HG02798 (cell line): ENCODE measurements at regions not wholly inside any gene's neighbourhood (a gene's known extent, or its start where the extent isn't known, plus 50 kb on each side); places are given as distances from the start of the nearest gene placed in this dataset.
A peak's percentile ranks its signal among the peaks of the same experiment; 100 is the strongest.

Experiments
- ATAC-seq: cut with Tn5 transposase; IDR thresholded peaks from one replicate; pipeline ENCODE4 v1.9.1; 2021; ENCODE audit warnings: mild to moderate bottlenecking; ENCODE audit not compliant: unreplicated experiment, poor library complexity

GRCh38 chr5:68729678-68730077 is 364.1 kb upstream of the SLC30A5 start:
- ATAC-seq, result no peak

GRCh38 chr5:68730220-68730978 is 363.4 kb upstream of the SLC30A5 start:
- ATAC-seq, result no peak

GRCh38 chr5:68730979-68731654 is 362.7 kb upstream of the SLC30A5 start:
- no peak for ATAC-seq

- no peak for ATAC-seq
Observed at GRCh38 chr5:68732251-68732650, 361.6 kb upstream of the SLC30A5 start.

- ATAC-seq, result no peak
Observed at GRCh38 chr5:68734781-68735180, 359.0 kb upstream of the SLC30A5 start.

DNA sequence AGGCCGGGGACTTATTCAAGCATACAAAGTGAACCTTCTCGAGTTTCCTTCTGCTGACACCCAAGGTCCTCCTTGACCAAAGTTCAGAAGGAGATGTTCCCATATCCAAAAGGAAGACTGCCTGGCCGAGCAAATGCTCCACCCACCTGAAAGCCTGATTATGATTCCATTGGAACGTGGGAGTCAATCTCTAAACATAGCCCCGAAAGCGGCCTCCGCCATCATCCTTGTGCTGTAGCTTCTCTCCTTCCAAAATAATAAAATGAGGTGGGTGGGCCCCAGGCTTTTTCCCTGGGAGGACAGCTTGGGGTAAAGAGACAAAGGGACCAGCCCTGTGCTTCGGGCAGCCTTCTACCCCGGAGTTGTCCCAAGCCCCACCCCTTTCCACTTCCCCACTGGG is 355.6 kb upstream of the SLC30A5 start:
- no peak for ATAC-seq

- no peak for ATAC-seq
Observed at GRCh38 chr5:68738841-68739240, 355.0 kb upstream of the SLC30A5 start.

- peak; percentile 84 for ATAC-seq
Observed at GRCh38 chr5:68739752-68740151, 354.1 kb upstream of the SLC30A5 start.

GRCh38 chr5:68740226-68740910 is 353.4 kb upstream of the SLC30A5 start:
- ATAC-seq, result peak; percentile 70

GRCh38 chr5:68744206-68744605 is 349.6 kb upstream of the SLC30A5 start:
- no peak for ATAC-seq

DNA sequence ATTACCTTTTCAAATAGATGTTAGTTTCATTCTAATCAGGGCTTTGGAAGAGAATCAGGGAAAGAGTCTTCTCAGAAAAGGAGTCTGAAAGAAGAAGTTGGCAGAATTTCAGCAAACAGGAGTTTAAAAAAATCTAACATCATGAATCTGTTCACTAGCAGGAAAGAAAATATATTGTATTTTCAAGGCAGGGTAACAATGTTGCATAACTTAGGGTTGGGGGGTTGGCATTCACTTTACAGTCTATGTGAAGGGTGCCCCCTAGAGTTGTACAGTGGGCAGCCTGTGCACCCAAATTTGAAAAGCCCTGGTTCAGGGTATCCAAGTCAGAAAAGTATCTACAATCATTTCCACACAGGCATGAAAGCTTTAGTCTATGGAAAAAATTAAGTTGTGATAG is 348.4 kb upstream of the SLC30A5 start:
- no peak for ATAC-seq

DNA sequence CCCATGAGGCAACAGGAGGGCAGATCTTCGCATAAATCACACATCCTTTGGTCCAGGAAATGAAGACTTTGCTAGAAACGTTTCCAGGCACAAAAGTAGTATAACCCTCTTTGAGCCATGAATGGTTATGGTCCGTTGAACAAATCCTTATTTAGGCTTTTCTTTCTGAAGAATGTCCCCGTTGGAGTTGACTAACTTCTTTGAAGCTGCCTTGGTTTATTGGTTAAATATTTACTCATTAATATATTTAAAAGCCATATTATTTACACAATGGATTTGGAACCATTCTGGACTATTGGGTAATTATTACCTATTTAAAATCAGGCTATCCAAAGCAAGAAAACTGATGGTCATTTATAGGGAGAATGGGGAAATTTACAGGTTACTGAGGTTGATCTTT is 347.6 kb upstream of the SLC30A5 start:
- ATAC-seq, result no peak

DNA sequence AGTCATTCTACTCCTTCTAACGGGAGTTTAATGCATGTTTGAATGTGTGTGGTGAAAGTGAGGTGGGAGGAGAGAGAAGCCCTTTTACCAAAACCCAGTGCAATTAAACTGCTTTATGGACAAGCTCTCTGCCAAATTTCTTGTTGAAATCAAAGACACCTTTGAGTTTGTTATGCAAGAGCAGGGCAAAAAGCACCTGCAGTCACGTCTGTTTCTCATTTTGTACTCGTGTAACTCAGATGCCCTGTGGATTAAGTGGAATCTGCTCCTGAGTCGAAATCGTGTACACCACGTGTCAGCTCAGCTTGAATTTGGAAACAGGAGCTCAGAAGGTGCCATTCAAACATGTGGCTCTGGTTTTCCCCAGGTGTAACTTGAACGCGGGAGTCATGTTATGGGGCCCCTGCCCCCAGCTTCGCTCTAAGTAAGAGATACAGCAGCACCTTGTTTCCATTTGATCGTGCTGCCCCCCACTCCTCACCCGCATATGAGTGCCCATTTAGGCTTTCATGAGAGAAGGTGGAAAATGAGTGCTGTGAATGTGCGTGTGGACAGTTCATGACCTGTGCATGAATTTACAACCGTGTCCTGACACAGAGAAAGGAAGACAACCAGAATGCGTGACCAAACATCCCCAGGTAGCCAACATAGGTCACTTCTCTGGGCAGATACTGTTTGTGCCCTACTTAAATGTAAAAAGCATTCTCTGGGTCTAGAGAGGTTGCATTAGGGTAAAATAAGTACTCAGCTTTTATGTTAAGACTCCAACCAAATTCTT is 347.0 kb upstream of the SLC30A5 start:
- ATAC-seq, result no peak

DNA sequence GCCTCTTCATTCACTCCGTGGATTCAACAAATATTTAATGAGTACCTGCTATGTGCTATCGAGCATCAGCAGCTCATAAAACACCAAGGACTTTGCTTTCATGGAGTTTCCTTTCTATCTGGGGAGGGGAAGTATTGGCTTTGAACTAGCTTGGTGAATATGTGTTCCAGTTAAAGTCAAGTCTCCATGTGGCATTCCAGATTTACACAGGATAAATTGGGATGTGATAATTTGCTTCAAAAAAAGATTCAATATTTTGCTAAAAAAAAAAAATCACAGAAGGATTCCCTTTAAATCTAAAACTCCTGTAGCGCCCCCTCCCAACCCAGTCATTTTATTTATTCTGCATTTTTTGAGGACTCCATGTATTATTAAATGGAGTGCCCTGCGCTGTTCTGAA is 346.3 kb upstream of the SLC30A5 start:
- ATAC-seq, result no peak

DNA sequence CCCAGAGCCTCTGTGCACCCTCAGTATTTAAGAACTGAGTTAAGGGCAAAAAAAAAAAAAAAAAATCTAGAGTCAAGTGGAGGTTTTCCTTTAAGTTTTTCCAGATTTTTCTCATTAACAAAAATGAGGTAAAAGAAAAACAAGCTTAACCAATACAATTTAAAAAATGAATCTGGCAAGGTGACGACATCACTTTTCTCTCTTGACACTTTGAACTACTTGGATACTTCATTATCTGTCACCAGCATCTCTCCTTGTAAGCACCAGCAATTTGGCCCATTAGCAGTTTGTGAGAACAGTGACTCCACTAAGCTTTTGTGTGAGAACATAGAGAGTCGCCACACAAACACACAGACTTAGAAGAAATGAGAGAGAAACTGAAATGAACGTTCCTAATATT is 345.7 kb upstream of the SLC30A5 start:
- no peak for ATAC-seq

DNA sequence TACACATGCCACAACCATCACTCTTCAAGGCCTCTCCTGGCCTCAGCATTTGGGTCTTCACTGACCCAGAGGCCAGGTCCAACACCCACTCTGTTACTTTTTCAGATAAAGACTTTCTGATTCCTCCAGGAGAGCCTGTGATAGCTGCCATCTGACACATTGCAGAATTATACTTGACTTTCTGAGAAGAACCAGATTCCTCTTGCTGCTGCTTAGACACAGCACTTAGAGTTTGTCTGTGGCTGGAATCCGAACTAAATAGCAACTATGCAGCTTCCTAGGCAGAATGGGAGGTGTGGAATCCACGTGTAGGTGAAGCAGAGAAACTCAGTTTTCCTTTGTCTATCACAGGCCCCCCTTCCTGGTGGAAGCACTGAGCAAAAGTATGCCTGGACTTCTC is 344.7 kb upstream of the SLC30A5 start:
- ATAC-seq, result no peak

DNA sequence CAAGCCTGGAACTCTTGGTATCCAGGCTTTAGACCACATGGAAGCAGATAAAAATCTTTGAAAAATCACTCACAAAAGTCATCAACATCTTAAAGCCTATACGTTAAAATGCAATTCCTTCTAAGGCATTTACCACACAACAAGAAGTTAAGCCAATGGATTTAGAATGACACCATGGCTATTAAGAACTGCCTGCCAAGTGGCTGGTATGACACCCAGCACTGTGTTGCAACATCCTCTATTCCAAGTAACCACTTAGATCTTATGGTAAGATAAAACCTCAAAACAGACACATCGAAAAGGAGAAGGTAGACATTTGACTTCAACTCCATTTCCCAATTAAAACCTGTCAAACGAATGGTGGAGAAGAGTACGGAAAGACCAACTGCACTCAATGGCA is 344.2 kb upstream of the SLC30A5 start:
- ATAC-seq, result no peak

DNA sequence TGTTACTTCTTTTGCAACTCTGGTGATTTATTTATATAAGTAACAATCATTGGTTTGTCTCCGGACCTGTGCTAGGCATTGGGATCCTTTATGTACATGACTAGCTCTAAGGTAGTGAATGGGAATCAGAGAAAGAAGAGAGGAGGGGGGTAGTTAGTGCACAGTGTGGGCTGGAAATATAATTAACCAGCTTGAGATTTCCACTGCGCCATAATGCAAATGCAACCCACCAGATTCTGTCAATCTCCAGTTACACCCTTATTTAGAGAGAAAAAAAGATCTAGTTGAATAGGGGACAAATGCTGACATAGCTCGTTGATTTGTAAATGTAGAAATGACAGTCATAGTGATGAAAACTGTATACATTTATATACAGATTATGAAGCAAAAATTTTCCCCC is 342.2 kb upstream of the SLC30A5 start:
- no peak for ATAC-seq

DNA sequence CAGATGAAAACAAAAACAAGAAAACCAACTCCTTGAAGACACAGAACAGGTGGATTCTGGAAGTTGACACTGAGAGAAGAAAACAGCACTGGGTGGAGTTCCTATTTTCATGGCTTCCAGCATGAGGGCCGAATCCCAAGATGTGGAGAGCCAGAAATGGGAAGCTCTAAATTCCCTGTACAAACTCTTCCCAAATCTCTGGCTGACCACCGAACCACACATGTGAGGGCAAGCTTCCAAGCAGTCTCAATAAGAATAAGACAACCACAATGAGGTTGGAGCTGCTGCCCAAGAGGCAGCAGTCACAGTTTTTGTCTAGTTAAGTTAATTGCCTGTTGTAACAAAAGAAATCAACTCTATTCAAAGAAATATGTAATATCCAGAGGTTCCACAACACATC is 339.3 kb upstream of the SLC30A5 start:
- no peak for ATAC-seq

DNA sequence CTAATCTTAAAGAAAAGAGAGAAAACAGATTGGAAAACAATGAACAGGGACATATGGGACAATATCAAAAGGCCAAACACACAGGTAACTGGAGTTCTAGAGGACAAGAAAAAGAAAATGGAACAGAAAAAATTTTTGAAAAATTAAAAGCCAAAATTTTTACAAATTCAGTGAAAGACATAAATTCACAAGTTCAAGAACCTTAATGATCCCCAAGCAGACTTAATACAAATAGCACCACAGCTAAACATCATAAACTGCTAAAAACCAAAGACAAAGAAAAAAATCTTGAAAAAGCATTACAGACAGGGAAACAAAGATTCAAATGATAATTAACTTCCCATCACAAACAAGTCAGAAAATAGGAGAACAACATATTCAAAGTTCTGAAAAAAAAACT is 338.5 kb upstream of the SLC30A5 start:
- no peak for ATAC-seq

DNA sequence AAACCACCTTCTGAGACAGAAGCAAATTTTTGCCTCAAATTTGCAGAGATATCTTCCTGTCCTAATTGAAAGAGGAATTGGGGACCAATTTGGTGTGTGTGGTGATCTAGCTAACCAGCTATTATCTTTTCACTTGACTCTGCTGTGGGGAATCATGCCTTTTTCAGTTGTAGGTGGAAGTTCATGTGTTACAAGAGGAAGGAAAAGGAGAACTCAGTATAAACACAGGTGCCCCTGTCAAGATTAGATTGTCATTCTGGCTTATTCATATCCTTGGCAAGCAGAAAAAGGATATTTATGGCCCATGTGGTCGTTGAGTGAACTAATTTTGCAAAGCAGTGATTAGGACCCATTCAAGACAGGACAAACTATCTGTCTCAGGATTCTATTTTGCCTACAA is 336.8 kb upstream of the SLC30A5 start:
- ATAC-seq, result no peak
